GM21423 (cell line): ENCODE measurements at regions not wholly inside any gene's neighbourhood (a gene's known extent, or its start where the extent isn't known, plus 50 kb on each side); places are given as distances from the start of the nearest gene placed in this dataset.
"Not testable (repeated sequence)": the region's sequence is repeated elsewhere in the genome, so short reads cannot be mapped to it uniquely, and the experiment has no call there.

Source experiments
- ATAC-seq: cut with Tn5 transposase; IDR thresholded peaks from one replicate; pipeline ENCODE4 v1.9.1; 2021; ENCODE audit warnings: mild to moderate bottlenecking, moderate library complexity; ENCODE audit not compliant: unreplicated experiment

GRCh38 chr2:12870692-12871091 is 154.0 kb downstream of the TRIB2 start:
- ATAC-seq: no peak

DNA sequence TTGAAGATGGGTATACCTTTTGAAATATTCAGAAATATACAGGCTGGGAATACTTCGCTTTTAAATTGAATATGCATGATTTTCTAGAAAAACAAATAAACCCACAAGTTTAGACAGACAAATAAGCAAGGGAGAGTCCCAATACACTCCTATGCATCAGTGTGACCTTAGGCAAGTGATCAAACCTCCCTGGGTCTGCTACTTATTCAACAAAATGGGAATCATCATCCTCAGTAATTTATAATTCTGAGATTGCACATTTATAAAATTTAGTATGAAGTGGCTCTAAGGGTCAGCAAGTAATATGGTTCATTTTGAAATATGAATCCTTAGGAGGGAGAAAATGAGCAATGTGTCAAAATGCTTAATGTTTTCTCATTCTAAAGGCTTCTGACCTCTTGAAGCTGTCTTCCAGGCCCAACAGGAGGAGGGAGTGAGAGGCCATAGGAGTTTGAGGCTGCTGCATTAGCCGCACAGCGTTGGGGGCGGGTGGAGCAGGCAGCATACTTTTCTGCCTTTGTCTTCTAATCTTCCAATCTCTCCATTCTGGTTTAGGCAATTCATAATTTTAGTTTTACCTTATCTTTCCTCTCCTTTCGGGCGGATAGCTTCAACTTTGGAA is 155.1 kb downstream of the TRIB2 start:
- ATAC-seq: no peak

DNA sequence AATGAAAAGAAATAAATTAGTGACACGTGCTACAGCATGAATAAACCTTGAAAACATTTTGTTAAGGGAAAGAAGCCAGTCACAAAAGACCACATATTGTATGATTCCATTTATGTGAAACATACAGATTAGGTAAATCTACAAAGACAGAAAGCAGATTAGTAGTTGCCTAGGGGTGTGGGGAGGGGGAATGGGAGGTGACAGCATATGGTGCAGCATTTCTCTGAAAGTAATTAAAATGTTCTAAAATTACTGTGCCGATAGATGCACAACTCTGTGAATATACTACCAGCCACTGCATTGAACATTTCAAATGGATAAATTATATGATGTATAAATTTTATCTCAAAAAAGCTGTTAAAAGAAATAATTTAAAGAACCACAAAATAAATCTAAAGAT is 161.0 kb downstream of the TRIB2 start:
- no peak for ATAC-seq

GRCh38 chr2:12879649-12880048 is 162.9 kb downstream of the TRIB2 start:
- no peak for ATAC-seq

- ATAC-seq: no peak
These were observed 165.2 kb downstream of the TRIB2 start for GRCh38 chr2:12881952-12882351.

DNA sequence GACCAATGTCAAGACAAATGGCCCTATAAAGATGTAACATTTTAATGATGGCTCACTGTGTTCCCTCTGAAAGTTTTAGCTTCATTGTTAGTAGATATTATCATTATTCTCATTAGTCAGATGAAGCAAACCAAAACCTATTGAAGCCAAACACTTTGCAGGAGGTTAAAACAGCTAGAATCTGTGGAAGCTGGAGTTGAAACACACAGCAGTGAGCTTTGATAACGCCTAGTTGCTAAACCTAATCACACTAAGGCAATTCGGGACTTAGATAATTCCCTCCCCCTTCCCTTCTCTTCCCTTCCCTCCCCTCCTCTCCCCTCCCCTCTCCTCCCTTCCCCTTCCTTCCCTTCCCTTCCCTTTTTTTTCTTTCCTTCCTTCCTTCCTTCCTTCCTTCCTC is 165.7 kb downstream of the TRIB2 start:
- ATAC-seq: no peak

DNA sequence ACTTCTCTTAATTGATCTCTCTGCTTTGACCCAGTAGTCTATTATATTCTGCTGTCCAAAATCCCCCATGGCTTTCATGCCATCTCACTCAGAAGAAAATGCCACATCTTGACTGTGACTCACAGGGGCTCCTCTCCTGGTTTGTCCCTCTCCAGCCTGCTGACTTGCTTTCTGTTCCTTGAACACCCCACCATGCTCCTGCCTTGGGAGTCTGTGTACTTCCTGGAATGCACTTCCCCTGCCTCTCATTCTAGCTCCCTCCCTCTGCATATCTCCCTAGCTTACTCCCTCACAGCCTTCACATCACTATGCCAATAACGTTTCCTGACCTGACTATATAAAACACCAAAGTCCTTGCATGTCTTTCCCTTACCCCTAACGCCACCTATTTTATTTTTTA is 167.2 kb downstream of the TRIB2 start:
- ATAC-seq: no peak

GRCh38 chr2:12884713-12885282 is 168.1 kb downstream of the TRIB2 start:
- no peak for ATAC-seq

DNA sequence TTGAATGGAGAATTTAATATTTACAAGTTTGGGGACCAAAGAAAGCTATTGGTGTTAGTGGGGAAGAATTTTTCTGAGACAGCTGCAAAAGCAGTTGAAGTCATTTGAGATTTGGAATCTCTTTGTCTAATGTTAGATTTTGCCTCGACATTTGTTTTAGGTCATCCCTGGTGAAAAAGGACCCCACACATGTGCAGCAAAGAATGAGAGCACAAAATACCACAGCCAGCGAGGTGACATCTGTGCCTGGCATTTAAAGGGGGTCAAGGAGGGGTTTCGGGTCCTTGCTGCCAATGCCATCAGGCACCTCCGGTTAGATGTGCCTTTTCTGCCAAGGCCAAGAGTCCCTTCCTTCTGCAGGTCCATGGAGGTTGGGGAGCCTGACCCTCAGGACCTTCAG is 173.3 kb downstream of the TRIB2 start:
- ATAC-seq: no peak

GRCh38 chr2:12890481-12890991 is 173.8 kb downstream of the TRIB2 start:
- no peak for ATAC-seq

DNA sequence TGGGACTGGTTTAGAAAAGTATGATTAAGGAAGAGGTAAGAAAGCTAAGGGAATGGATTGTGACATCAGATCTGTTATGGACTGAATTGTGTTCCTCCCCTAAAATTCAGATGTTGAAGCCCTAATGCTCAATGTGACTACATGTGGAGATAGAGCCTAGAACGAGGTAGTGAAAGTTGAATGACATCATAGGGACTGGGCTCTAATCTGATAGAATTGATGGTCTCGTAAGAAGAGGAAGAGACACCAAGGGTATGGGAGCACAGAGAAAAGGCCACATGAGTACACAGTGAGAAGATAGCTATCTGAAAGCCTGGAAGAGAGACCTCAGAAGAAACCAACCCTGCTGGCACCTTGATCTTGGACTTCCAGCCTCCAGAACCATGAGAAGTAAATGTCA is 178.3 kb downstream of the TRIB2 start:
- ATAC-seq: no peak

- no peak for ATAC-seq
These were observed 179.7 kb downstream of the TRIB2 start for GRCh38 chr2:12896318-12896982.

DNA sequence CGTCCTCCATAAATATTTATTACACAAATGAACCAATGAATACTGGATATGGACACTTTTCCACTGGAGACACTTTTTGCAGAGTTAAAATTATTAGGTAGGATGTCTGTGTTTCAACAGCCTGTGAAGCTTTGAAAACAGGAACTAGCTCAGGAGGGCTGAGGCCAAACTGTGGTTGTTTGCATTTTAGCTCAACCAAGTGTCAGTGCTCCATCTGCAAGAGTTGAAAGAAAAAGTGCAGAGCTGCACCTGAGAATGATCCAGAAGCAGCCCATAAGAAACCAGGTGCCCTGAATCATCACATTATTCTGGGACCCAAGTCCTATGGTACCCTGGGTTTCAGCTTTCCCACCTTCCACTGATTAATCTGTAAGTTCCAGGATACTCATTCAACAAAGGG is 180.4 kb downstream of the TRIB2 start:
- ATAC-seq: no peak

DNA sequence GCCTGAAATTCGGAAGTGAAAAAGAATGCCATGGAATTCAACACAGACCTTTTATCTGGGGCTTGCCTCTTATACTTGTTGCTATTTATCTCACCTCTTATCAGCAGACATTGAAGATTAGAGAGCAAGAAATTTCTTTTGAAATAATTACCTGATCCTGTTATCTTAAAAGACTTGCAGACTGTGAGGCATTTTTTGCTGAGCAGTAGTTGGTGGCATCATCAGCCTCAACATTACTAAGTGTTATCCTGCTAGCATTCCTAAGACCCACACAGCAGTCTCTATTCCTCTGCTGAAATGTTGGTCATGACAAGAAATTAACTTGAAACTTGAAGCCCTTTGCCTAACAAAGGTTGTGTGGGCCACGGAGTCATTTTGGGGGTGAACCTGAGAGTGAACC is 186.5 kb downstream of the TRIB2 start:
- no peak for ATAC-seq

- ATAC-seq: no peak
These were observed 193.7 kb downstream of the TRIB2 start for GRCh38 chr2:12910431-12910830.

DNA sequence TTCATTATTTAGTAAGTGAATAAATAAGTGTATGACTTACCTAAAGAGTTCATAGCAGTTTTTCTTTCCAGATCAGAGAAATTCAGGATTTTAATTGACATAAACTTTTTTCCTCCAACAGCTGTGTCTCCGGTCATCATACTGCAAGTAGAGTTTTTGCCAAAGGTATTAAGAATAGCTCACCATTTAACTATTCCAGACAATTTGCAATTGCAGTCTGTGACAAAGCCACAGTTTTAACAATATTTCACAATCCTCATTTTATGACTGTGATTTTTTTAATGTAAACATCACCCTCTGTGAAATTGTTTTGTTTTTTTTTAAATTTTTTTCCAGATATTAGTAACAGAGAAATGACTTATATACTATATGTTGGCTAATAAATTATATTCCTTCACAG is 199.1 kb downstream of the TRIB2 start:
- no peak for ATAC-seq

GRCh38 chr2:12918138-12918834 is 201.6 kb downstream of the TRIB2 start:
- no peak for ATAC-seq

- ATAC-seq: no peak
These were observed 202.2 kb downstream of the TRIB2 start for GRCh38 chr2:12918835-12919445.

DNA sequence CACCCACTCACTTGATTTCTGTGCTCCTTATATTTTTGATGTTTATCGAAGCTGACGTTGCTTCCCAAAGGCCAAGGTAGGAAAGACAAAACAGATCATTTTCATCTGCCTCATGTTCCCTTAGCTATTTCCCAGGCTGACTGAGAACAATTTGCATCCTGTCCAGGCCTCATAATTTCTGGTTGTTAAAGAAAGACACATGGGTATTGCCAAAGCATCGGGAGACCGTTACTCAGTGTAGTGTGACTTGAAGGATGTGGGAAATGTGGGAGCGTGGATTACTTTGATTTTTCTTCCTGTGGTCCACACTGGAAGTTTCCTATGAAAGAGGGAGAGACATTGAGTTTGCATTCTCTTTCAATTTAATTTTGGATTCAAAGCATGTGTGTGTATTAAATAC is 204.6 kb downstream of the TRIB2 start:
- no peak for ATAC-seq

- no peak for ATAC-seq
These were observed 207.3 kb downstream of the TRIB2 start for GRCh38 chr2:12923907-12924610.

- ATAC-seq: not testable (repeated sequence)
These were observed 209.9 kb downstream of the TRIB2 start for GRCh38 chr2:12926641-12927040.
